SU-DHL-6 (cell line): ENCODE measurements at regions not wholly inside any gene's neighbourhood (a gene's known extent, or its start where the extent isn't known, plus 50 kb on each side); places are given as distances from the start of the nearest gene placed in this dataset.

Experiments used
- H2AFZ ChIP-seq: fragments of 200-600 bp; sonication (generic); 2 replicates; pipeline ENCODE4 v1.6.1; 2014; ENCODE audit warnings: low read depth, mild to moderate bottlenecking, moderate library complexity, mixed read lengths, antibody characterized with exemption, low read length; ENCODE audit not compliant: severe bottlenecking
- H3F3A ChIP-seq: fragments of 200-600 bp; shearing (Covaris generic); 2 replicates; pipeline ENCODE4 v1.6.0; 2016; ENCODE audit warnings: antibody characterized with exemption, mild to moderate bottlenecking; ENCODE audit not compliant: insufficient read depth
- H3K27ac ChIP-seq: fragments of 200-600 bp; sonication (generic); 2 replicates; pipeline ENCODE4 v1.5.1; 2016; ENCODE audit warnings: low read depth, mild to moderate bottlenecking, low read length, moderate library complexity, mixed read lengths
- H3K27me3 ChIP-seq: fragments of 200-600 bp; sonication (generic), shearing (Covaris generic); 2 replicates; pipeline ENCODE4 v1.6.0; 2014; ENCODE audit warnings: mild to moderate bottlenecking, low read length
- H3K36me3 ChIP-seq: fragments of 200-600 bp; sonication (generic); 2 replicates; pipeline ENCODE4 v1.6.1; 2014; ENCODE audit warnings: mild to moderate bottlenecking, low read length, mixed read lengths
- H3K4me2 ChIP-seq: fragments of 300-600, 200-600 bp; shearing (Covaris generic), sonication (generic); 2 replicates; pipeline ENCODE4 v1.6.0; 2014; ENCODE audit warnings: low read length, low read depth, mild to moderate bottlenecking; ENCODE audit not compliant: poor library complexity, severe bottlenecking
- H3K4me3 ChIP-seq: fragments of 200-600 bp; sonication (generic); 2 replicates; pipeline ENCODE4 v1.5.1; 2014; ENCODE audit warnings: antibody characterized with exemption, low read length, mild to moderate bottlenecking, mixed read lengths; ENCODE audit not compliant: insufficient read depth, poor library complexity, severe bottlenecking
- H3K79me2 ChIP-seq: fragments of 200-600 bp; sonication (generic); 2 replicates; pipeline ENCODE4 v1.6.1; 2014; ENCODE audit warnings: mild to moderate bottlenecking, low read length, moderate library complexity; ENCODE audit not compliant: insufficient read depth
- H3K9ac ChIP-seq: fragments of 200-600 bp; sonication (generic); 2 replicates; pipeline ENCODE4 v1.7.0; 2014; ENCODE audit warnings: mild to moderate bottlenecking, low read length
- H3K9me2 ChIP-seq: fragments of 200-600 bp; sonication (generic); replicated peaks from 2 replicates; pipeline ENCODE4 v1.6.1; 2014; ENCODE audit warnings: low read length; ENCODE audit not compliant: insufficient read depth
- H3K9me3 ChIP-seq: fragments of 200-600 bp; sonication (generic); 2 replicates; pipeline ENCODE4 v1.6.1; 2014; ENCODE audit warnings: low read length, mixed read lengths; ENCODE audit not compliant: insufficient read depth
- H4K20me1 ChIP-seq: fragments of 200-600 bp; sonication (generic); 2 replicates; pipeline ENCODE4 v1.6.1; 2014; ENCODE audit warnings: low read depth, mild to moderate bottlenecking, antibody characterized with exemption, low read length, moderate library complexity, mixed read lengths
- EZH2phosphoT487 ChIP-seq: fragments of 200-600 bp; sonication (generic), shearing (Covaris generic); conservative IDR thresholded peaks from 2 replicates; pipeline ENCODE4 v1.6.1; 2018; ENCODE audit warnings: mild to moderate bottlenecking, antibody characterized with exemption, low read length, moderate library complexity, mixed read lengths
- TF ChIP-seq, protein P1 (sequence below): fragments of 200-600 bp; sonication (generic); IDR thresholded peaks from one replicate; pipeline ENCODE4 v1.5.1; 2017; ENCODE audit warnings: antibody characterized with exemption, mild to moderate bottlenecking, low read length, moderate library complexity; ENCODE audit not compliant: insufficient read depth, poor library complexity, severe bottlenecking

DNA sequence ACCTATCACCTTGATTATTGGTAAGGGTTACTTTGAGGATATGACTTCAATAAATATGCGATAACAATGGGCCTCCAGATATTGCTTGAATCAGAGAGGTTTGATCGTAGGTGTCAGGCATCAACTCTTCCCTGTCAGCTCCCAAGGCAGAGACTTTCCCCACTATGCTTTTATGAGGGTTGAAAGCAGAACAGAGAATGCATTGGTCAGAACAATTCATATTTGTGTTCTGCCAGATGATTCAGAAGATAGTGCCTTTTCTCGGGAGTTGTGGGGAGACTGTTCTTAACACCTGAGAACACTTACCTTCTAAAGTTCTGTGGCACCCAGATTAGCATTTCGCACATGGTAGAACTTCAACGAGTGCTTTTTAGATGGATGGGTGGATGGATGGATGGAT lies 386.3 kb upstream of the CADM1 start:
- Histone ChIP-seq H3K4me3 (no peak overlapping the region), H4K20me1 (no peaks in the 10 kb centered on the region), H3K9me2 (no peaks in the 10 kb centered on the region), H3K4me2 (no peak overlapping the region), H3K9me3 (no peaks in the 10 kb centered on the region), H3F3A (no peaks in the 10 kb centered on the region), H3K27ac (no peak overlapping the region), H3K27me3 (no peaks in the 10 kb centered on the region), H3K9ac (no peak overlapping the region), H2AFZ (no peak overlapping the region), H3K79me2 (no peaks in the 10 kb centered on the region), H3K36me3 (no peaks in the 10 kb centered on the region)
- TF ChIP-seq EZH2phosphoT487 = no peak
- TF ChIP-seq, protein P1, sequence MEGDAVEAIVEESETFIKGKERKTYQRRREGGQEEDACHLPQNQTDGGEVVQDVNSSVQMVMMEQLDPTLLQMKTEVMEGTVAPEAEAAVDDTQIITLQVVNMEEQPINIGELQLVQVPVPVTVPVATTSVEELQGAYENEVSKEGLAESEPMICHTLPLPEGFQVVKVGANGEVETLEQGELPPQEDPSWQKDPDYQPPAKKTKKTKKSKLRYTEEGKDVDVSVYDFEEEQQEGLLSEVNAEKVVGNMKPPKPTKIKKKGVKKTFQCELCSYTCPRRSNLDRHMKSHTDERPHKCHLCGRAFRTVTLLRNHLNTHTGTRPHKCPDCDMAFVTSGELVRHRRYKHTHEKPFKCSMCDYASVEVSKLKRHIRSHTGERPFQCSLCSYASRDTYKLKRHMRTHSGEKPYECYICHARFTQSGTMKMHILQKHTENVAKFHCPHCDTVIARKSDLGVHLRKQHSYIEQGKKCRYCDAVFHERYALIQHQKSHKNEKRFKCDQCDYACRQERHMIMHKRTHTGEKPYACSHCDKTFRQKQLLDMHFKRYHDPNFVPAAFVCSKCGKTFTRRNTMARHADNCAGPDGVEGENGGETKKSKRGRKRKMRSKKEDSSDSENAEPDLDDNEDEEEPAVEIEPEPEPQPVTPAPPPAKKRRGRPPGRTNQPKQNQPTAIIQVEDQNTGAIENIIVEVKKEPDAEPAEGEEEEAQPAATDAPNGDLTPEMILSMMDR = no peak

DNA sequence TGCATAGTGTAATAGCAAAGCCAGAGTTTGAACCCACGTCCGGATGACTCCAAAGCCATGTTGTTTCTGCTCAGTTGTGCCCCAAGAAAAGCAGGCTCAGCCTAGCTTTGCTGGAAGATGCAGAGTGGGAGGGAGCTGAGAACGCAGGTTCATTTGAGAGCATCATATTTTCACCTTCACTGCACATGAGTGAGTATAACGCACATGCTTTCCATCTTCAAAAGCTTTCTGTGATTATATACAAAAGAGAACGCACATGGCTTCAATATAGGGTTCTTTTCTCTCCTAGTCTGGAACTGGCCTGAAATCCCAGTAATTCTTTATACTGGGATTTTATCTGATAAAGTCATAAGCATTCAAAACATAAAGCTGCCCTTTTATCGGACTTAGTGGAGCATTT lies 385.5 kb upstream of the CADM1 start:
- no peaks in the 10 kb centered on the region for H3K9me2 ChIP-seq
- H3K27me3 ChIP-seq = no peaks in the 10 kb centered on the region
- H3K9me3 ChIP-seq = no peaks in the 10 kb centered on the region
- no peaks in the 10 kb centered on the region for H3K79me2 ChIP-seq
- TF ChIP-seq EZH2phosphoT487 = no peak
- TF ChIP-seq, protein P1 = no peak
- no peaks in the 10 kb centered on the region for H3F3A ChIP-seq
- H3K9ac ChIP-seq = no peak overlapping the region
- H3K4me2 ChIP-seq = no peak overlapping the region
- no peaks in the 10 kb centered on the region for H4K20me1 ChIP-seq
- no peak overlapping the region for H3K4me3 ChIP-seq
- no peaks in the 10 kb centered on the region for H3K36me3 ChIP-seq
- no peak overlapping the region for H3K27ac ChIP-seq
- H2AFZ ChIP-seq = no peak overlapping the region

DNA sequence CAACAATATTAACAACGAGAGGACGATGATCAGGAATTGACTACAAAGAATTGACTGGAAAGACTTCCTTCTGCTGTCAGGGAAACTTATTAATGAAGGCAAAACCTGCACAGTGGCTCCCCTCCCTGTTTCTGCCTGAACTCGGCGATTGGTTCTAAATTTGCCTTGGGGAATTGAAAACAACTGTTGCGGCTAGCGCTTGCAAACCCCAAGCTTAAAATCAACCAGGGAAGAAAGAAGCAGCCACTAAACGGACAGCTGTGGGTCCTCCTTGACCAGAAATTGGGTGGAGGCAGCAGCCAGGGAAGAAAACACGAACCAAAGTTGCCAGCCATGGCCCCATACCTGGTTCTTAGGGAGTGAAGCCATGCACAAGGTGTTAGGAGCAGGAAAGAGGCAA lies 383.5 kb upstream of the CADM1 start:
- H3K4me3 ChIP-seq = no peak overlapping the region
- H3K27me3 ChIP-seq = no peaks in the 10 kb centered on the region
- TF ChIP-seq EZH2phosphoT487 = no peak
- TF ChIP-seq, protein P1 = no peak
- H3K79me2 ChIP-seq = no peaks in the 10 kb centered on the region
- no peaks in the 10 kb centered on the region for H3K36me3 ChIP-seq
- H4K20me1 ChIP-seq = no peaks in the 10 kb centered on the region
- no peaks in the 10 kb centered on the region for H3K9me3 ChIP-seq
- H3K9me2 ChIP-seq = no peaks in the 10 kb centered on the region
- H3K9ac ChIP-seq = no peak overlapping the region
- no peak overlapping the region for H3K4me2 ChIP-seq
- no peak overlapping the region for H2AFZ ChIP-seq
- H3K27ac ChIP-seq = no peak overlapping the region
- no peaks in the 10 kb centered on the region for H3F3A ChIP-seq

DNA sequence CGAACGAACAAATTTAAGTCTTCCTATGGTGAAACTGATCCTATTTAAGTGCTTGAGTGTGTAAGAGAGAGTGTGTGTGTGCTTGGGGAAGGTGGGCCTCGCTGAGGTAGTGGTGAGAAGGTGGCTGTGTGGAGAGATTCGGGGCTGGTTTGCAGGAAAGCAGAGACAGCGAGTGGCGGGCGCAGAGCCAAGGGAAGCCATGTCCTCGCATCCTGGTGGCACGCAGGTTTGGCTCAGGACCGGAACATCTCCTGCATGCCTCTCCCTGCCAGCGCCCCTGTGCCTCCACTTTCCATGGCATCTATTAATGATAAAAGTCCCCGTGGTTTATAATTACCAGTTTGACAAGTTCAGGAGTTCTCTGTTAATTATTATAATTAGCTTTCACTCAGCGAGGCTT lies 383.1 kb upstream of the CADM1 start:
- H3K4me2 ChIP-seq = no peak overlapping the region
- no peak overlapping the region for H3K9ac ChIP-seq
- no peaks in the 10 kb centered on the region for H4K20me1 ChIP-seq
- H2AFZ ChIP-seq = no peak overlapping the region
- H3F3A ChIP-seq = no peaks in the 10 kb centered on the region
- H3K79me2 ChIP-seq = no peaks in the 10 kb centered on the region
- H3K27me3 ChIP-seq = no peaks in the 10 kb centered on the region
- H3K9me3 ChIP-seq = no peaks in the 10 kb centered on the region
- no peak overlapping the region for H3K27ac ChIP-seq
- no peak overlapping the region for H3K4me3 ChIP-seq
- H3K9me2 ChIP-seq = no peaks in the 10 kb centered on the region
- H3K36me3 ChIP-seq = no peaks in the 10 kb centered on the region
- TF ChIP-seq, protein P1 = no peak
- no peak for TF ChIP-seq EZH2phosphoT487
